Liver (tissue), 2 donors: ENCODE measurements at regions not wholly inside any gene's neighbourhood (a gene's known extent, or its start where the extent isn't known, plus 50 kb on each side); places are given as distances from the start of the nearest gene placed in this dataset.

ENCODE experiments used
- YY1 ChIP-seq: IDR thresholded peaks from 2 replicates; pipeline ENCODE4 v1.6.1; 2016; ENCODE audit warnings: antibody characterized with exemption, mild to moderate bottlenecking
- TF ChIP-seq, protein P1 (sequence below): fragments of 150-350 bp; IDR thresholded peaks from 2 replicates; pipeline ENCODE4 v1.5.1; 2017; ENCODE audit warnings: improper control_type of control experiment, low read depth, low read length; ENCODE audit not compliant: missing input control
- donor health status: healthy.

DNA sequence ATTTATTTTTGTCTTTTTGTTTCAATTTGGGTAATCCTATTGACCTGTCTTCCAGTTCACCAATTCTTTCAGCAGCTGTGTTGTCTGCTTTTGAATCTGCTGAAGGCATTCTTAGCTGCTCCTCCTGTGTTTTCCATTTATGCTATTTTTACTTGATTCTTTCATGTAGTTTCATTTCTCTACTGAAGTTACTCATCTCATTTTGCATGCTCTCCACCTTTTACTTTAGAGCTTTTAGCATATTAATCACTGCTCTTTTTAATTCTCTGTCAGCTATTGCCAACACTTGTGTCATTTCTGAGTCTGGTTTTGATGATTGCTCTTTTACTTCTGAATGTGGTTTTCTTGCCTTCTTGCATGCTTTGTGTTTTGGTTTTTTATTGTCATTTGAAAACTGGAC is 496.0 kb upstream of the CLINT1 start:
- TF ChIP-seq, protein P1, sequence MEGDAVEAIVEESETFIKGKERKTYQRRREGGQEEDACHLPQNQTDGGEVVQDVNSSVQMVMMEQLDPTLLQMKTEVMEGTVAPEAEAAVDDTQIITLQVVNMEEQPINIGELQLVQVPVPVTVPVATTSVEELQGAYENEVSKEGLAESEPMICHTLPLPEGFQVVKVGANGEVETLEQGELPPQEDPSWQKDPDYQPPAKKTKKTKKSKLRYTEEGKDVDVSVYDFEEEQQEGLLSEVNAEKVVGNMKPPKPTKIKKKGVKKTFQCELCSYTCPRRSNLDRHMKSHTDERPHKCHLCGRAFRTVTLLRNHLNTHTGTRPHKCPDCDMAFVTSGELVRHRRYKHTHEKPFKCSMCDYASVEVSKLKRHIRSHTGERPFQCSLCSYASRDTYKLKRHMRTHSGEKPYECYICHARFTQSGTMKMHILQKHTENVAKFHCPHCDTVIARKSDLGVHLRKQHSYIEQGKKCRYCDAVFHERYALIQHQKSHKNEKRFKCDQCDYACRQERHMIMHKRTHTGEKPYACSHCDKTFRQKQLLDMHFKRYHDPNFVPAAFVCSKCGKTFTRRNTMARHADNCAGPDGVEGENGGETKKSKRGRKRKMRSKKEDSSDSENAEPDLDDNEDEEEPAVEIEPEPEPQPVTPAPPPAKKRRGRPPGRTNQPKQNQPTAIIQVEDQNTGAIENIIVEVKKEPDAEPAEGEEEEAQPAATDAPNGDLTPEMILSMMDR: no peak
- no peak for TF ChIP-seq YY1
